ENCODE measurements at regions not wholly inside any gene's neighbourhood (a gene's known extent, or its start where the extent isn't known, plus 50 kb on each side); places are given as distances from the start of the nearest gene placed in this dataset.

DNA sequence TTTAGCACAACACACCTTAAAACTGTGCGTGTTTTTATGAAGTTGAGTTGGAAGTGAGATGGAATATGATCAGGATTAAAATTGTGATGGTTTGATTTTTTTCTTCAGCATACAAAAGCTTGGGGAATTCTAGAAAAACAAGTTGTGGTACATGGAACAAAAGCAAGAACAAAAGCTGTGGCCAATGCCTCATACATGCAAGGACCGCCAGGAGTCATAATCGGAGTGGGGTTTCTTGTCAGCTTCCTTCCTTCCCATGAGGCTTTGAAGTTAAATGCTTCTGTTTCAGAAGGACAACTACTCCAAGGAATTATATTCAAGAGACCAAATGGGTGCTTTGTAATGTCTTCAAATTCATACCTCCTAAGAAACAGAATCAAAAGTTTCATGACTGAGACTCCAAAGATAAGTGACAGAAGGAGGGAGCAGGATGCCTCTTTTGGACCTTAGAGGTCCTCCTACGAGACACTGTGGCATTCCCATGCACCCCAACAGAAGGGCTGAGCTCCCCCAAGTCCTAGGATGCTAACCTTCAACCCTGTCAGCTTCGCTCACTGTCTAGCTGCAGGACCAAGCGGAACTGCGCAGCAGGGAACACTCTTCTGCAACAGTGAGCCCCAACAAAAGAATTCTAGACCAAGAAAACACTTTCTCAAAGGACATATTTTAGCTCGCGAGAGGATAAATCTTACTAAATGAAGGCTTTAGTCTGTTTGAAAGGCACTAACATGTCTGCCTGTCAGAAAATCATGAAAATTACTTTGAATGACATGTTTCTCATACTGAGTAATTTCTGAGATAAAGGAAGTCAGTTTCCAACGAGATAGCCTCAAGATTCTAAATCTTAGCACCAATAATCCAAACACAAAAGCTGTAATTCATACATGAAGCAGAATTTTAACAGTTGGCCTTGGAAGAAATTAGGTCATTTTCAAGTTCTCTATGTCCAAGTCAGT lies 108.5 kb upstream of the NHSL1 start:
- H3K27ac ChIP-seq, result no peak overlapping the region
- no peaks in the 10 kb centered on the region for H3K9me3 ChIP-seq
- peaks cover 7% of the 10 kb centered on the region for H3K27me3 ChIP-seq
- H3K36me3 ChIP-seq, result no peaks in the 10 kb centered on the region
- no peaks in the 10 kb centered on the region for H3K4me1 ChIP-seq (ENCODE audit: control insufficient read depth in 1 of 2, insufficient read depth in 1 of 2, low read depth in 1 of 2, low read length in 1 of 2)
- H3K4me3 ChIP-seq (ENCODE audit: low read depth in 1 of 2, low read length in 1 of 2), result no peak overlapping the region
- TF ChIP-seq CTCF (IDR thresholded peaks at IDR 0.05), result no peak

DNA sequence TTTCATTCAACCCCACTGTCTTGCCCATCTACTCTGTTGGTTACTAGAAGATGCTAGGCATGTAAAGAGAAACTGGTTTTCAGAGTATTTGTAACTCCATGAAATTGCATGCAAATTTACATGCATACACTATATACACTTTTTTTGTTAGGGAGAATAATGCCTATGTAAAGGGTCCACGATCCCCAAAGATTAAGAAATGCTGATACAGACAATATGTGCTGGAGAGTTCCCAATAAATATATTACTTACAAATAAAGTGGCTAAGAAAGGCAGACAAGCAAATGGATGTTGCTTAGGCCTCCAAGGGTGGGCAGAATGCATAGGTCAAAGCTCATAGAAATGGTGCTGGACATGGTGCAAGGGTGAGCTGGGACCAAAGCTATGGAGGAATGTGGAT lies 109.6 kb upstream of the NHSL1 start:
- H3K27ac ChIP-seq, result no peak overlapping the region
- H3K27me3 ChIP-seq, result no peaks in the 10 kb centered on the region
- no peaks in the 10 kb centered on the region for H3K9me3 ChIP-seq
- H3K4me3 ChIP-seq (ENCODE audit: low read depth in 1 of 2, low read length in 1 of 2), result no peak overlapping the region
- H3K4me1 ChIP-seq (ENCODE audit: control insufficient read depth in 1 of 2, insufficient read depth in 1 of 2, low read depth in 1 of 2, low read length in 1 of 2), result no peaks in the 10 kb centered on the region
- no peaks in the 10 kb centered on the region for H3K36me3 ChIP-seq
- no peak for TF ChIP-seq CTCF (IDR thresholded peaks at IDR 0.05)

GRCh38 chr6:138609801-138610430 lies 110.6 kb upstream of the NHSL1 start:
- H3K4me1 ChIP-seq (ENCODE audit: control insufficient read depth in 1 of 2, insufficient read depth in 1 of 2, low read depth in 1 of 2, low read length in 1 of 2), result no peaks in the 10 kb centered on the region
- H3K4me3 ChIP-seq (ENCODE audit: low read depth in 1 of 2, low read length in 1 of 2), result no peak overlapping the region
- H3K9me3 ChIP-seq, result no peaks in the 10 kb centered on the region
- no peaks in the 10 kb centered on the region for H3K36me3 ChIP-seq
- TF ChIP-seq CTCF (IDR thresholded peaks at IDR 0.05), result no peak
- no peak overlapping the region for H3K27ac ChIP-seq
- H3K27me3 ChIP-seq, result no peaks in the 10 kb centered on the region

GRCh38 chr6:138610816-138611215 lies 111.5 kb upstream of the NHSL1 start:
- TF ChIP-seq CTCF (IDR thresholded peaks at IDR 0.05), result no peak
- no peaks in the 10 kb centered on the region for H3K36me3 ChIP-seq
- H3K4me1 ChIP-seq (ENCODE audit: control insufficient read depth in 1 of 2, insufficient read depth in 1 of 2, low read depth in 1 of 2, low read length in 1 of 2), result no peaks in the 10 kb centered on the region
- H3K4me3 ChIP-seq (ENCODE audit: low read depth in 1 of 2, low read length in 1 of 2), result no peak overlapping the region
- no peaks in the 10 kb centered on the region for H3K9me3 ChIP-seq
- H3K27ac ChIP-seq, result no peak overlapping the region
- H3K27me3 ChIP-seq, result no peaks in the 10 kb centered on the region

DNA sequence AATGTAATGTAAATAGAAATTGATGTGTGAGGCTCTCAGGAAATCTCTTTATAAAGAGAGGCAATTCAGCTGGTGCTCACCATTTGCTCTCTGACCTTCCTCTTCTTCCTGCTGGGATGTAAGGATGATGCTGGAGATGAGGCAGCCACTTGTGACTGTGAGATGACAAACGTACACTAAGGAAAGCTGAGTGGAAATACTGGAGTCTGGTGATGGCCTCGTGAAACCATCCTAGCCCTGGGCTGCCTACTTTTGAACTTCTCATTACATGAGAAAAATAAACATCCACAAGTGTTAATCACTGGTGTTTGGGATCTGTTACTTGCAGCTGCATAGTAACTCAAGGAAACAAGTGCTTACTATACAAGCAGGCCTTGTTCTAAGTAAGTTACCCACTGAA lies 114.9 kb upstream of the NHSL1 start:
- Histone ChIP-seq H3K4me1 (ENCODE audit: control insufficient read depth in 1 of 2, insufficient read depth in 1 of 2, low read depth in 1 of 2, low read length in 1 of 2) (no peaks in the 10 kb centered on the region), H3K27ac (no peak overlapping the region), H3K27me3 (no peaks in the 10 kb centered on the region), H3K4me3 (ENCODE audit: low read depth in 1 of 2, low read length in 1 of 2) (no peak overlapping the region), H3K36me3 (no peaks in the 10 kb centered on the region), H3K9me3 (no peaks in the 10 kb centered on the region)
- TF ChIP-seq CTCF (IDR thresholded peaks at IDR 0.05), result no peak
